ENCODE measurements at regions not wholly inside any gene's neighbourhood (a gene's known extent, or its start where the extent isn't known, plus 50 kb on each side); places are given as distances from the start of the nearest gene placed in this dataset.
"Not testable (repeated sequence)": the region's sequence is repeated elsewhere in the genome, so short reads cannot be mapped to it uniquely, and the experiment has no call there.

DNA sequence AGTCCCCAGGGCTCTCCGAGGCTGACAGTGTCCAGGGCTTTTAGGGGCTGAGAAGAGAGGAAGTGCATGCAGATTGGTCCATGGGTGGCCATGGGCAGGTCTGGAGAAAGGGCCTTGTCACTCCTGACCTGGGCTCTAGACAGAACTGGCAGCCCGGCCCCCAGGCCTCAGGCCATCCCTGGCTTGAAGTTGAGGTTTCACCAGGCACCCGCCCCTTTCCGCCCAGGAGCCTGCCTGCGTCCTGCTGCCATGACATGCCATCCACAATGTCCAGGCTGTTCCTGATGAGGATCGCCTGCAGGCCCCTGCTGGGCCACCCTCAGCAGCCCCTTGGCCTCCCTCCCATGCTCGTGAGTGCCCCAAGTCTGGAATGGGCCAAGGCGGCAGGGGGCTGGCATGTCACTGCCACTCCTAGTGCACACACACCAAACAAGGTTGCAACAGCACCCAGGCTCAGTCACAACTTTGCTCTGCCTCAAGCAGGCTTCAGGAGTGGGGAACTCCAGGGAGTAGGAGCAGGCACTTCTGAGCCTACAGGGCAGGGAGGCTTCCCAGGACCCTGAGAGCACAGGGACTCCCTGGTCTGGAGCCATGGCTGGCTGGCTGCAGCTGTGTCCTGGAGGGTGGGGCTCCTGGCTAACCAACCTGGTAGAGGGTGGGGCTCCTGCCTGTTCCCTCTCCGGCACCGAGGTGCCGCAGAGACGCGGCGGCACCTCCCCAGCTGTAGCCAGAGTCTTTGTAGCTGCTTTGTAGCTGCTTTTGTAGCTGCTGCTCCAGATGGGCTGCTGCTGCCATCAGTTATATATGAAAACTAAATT lies 1457.1 kb upstream of the GBE1 start:
- Histone ChIP-seq H3K4me3 (no peak overlapping the region), H3K27ac (no peak overlapping the region), H3K9me3 (no peaks in the 10 kb centered on the region), H3K36me3 (no peaks in the 10 kb centered on the region), H3K4me1 (no peaks in the 10 kb centered on the region), H3K27me3 (no peaks in the 10 kb centered on the region)
- FAIRE-seq (no peak), ATAC-seq (peak in 1 of 4 donors; percentile 17), DNase-seq (peak in 3 of 6 donors; percentile 7 to 57 (median 9))
- WGBS, 2 donors = 82 to 91% methylated on average over 14 of the region's 14 CpGs
- TF ChIP-seq, protein P1, sequence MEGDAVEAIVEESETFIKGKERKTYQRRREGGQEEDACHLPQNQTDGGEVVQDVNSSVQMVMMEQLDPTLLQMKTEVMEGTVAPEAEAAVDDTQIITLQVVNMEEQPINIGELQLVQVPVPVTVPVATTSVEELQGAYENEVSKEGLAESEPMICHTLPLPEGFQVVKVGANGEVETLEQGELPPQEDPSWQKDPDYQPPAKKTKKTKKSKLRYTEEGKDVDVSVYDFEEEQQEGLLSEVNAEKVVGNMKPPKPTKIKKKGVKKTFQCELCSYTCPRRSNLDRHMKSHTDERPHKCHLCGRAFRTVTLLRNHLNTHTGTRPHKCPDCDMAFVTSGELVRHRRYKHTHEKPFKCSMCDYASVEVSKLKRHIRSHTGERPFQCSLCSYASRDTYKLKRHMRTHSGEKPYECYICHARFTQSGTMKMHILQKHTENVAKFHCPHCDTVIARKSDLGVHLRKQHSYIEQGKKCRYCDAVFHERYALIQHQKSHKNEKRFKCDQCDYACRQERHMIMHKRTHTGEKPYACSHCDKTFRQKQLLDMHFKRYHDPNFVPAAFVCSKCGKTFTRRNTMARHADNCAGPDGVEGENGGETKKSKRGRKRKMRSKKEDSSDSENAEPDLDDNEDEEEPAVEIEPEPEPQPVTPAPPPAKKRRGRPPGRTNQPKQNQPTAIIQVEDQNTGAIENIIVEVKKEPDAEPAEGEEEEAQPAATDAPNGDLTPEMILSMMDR (IDR thresholded peaks at IDR 0.05) = no peak
- intact Hi-C loops (cut with DNase I) = no loop called here

DNA sequence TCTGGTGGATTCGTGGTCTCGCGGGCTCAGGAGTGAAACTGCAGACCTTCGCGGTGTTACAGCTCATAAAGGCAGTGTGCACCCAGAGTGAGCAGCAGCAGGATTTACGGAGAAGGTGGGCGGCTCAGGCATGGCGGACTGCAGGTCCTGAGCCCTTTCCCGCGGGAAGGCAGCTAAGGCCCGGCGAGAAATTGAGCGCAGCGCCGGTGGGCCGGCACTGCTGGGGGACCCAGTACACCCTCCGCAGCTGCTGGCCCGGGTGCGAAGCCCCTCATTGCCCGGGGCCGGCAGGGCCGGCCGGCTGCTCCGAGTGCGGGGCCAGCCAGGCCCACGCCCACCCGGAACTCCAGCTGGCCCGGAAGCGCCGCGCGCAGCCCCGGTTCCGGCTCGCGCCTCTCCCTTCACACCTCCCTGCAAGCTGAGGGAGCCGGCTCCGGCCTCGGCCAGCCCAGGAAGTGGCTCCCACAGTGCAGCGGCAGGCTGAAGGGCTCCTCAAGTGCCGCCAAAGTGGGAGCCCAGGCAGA lies 1456.2 kb upstream of the GBE1 start:
- 93 to 96% methylated on average over 33 to 41 of the region's 41 CpGs for WGBS, 2 donors

DNA sequence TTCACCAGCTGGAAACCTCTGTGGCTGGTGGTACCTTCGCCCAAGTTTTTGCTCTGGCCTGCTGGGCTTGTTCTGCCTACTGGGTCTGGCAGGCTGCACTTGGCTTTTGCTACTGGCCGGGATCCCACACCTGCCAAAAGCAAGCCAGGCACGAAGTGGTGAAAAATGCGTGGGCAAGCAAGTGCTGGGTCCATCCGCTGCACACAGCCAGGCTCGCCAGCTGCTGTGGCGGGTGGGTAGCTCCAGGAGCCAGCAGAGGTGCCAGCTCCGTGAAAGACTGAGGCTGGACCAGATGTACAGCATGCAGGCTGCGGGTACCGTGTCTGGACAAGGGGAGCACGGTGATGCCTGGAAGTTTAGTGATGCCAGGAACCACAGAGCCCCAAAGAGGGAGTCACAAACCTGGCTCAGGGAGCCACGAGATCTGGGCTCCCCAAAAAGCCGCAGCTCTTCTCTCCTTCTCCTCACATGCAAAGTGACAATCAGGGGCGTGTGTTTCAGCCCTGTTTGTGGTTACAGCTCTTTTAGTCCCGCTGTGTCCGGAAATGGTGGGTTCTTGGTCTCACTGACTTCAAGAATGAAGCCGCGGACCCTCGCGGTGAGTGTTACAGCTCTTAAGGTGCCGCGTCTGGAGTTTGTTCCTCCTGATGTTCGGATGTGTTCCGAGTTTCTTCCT lies 1455.6 kb upstream of the GBE1 start:
- 79 to 86% methylated on average over 24 of the region's 24 CpGs for WGBS, 2 donors
- DNase-seq (peak in 1 of 6 donors; percentile 35), ATAC-seq (no peak), FAIRE-seq (no peak)
- TF ChIP-seq, protein P1 (IDR thresholded peaks at IDR 0.05) = no peak
- no peaks in the 10 kb centered on the region for H3K9me3 ChIP-seq
- H3K36me3 ChIP-seq = no peaks in the 10 kb centered on the region
- H3K4me1 ChIP-seq = no peaks in the 10 kb centered on the region
- no peak overlapping the region for H3K27ac ChIP-seq
- intact Hi-C loops (cut with DNase I) = no loop called here
- no peak overlapping the region for H3K4me3 ChIP-seq
- no peaks in the 10 kb centered on the region for H3K27me3 ChIP-seq

More for the DNA sequence above, 1456.2 kb upstream of the GBE1 start:
- H3K9me3 ChIP-seq; ATAC-seq; H3K27ac ChIP-seq; intact Hi-C loops (cut with DNase I); H3K36me3 ChIP-seq; FAIRE-seq; H3K4me3 ChIP-seq; H3K27me3 ChIP-seq; H3K4me1 ChIP-seq: not testable (repeated sequence)
- peak in 1 of 6 donors; percentile 35 for DNase-seq

DNA sequence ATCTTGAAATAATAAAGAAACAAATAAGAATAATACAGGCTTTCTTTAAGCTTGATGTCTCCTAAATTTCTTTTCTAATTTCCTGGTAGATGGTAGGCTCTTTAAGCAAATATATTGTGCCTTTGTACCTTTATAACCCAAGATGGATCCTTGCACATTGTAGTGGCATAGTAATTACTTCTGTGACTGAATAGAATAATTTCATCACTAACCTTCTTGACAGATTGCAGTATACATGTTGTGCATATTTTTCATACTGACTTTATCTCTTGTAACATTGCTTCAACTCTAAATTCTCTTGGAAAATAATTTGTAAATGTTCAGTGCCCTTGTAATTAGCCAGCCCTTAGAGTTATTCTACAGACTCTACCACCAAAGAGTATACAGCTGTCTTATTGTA lies 1433.8 kb upstream of the GBE1 start:
- Histone ChIP-seq H3K9me3 (no peaks in the 10 kb centered on the region), H3K36me3 (no peaks in the 10 kb centered on the region), H3K27me3 (no peaks in the 10 kb centered on the region), H3K4me1 (no peaks in the 10 kb centered on the region), H3K4me3 (no peak overlapping the region), H3K27ac (no peak overlapping the region)
- TF ChIP-seq, protein P1 (IDR thresholded peaks at IDR 0.05) = no peak
- DNase-seq (no peak), FAIRE-seq (no peak), ATAC-seq (no peak)
- intact Hi-C loops (cut with DNase I) = no loop called here

DNA sequence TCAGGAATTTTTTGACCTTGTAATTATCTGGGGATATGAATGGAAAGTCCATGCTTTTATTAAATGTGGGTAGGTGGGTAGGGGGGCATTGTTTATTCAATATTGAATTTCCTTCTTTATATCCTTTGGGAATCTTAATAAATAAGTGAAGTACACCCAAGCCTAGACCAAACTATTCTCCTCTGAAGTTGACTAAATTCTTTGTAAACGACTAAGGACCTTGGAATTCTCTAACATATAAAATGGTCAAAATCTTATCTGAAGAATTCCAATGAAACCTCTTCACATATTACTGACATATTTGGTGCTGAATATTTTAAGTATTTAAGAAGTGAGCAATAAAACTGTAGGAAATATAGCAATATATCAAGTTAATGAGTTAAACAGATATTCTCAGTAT lies 1432.1 kb upstream of the GBE1 start:
- TF ChIP-seq, protein P1 (IDR thresholded peaks at IDR 0.05) = no peak
- ATAC-seq = no peak
- peak; percentile 26 for FAIRE-seq
- Histone ChIP-seq H3K4me1 (peaks cover 0 to 2% (median 0%) of the 10 kb centered on the region in 3 donors), H3K27ac (no peak overlapping the region), H3K4me3 (no peak overlapping the region), H3K36me3 (no peaks in the 10 kb centered on the region), H3K27me3 (no peaks in the 10 kb centered on the region), H3K9me3 (no peaks in the 10 kb centered on the region)
- WGBS, 2 donors = 61 to 70% methylated on average over 1 of the region's 1 CpG
- DNase-seq = no peak
- intact Hi-C loops (cut with DNase I) = no loop called here

All from pancreas (tissue), 10 donors.